Bronchial epithelial cell (primary cell): ENCODE measurements at regions not wholly inside any gene's neighbourhood (a gene's known extent, or its start where the extent isn't known, plus 50 kb on each side); places are given as distances from the start of the nearest gene placed in this dataset.

ENCODE experiments used
- DNase-seq: peaks from one replicate; pipeline ENCODE4 v3.0.0-alpha.2; 2010; ENCODE audit warnings: low read depth
- FAIRE-seq: peaks from 2 replicates; lab custom pipeline; 2011; peaks lifted over from hg19 to GRCh38; lab: Jason Lieb, UNC
- H3K27me3 ChIP-seq: 2 replicates; pipeline ENCODE4 v1.5.1; 2011; ENCODE audit warnings: low read length; ENCODE audit not compliant: control insufficient read depth, insufficient read depth
- H3K36me3 ChIP-seq: 2 replicates; pipeline ENCODE4 v1.5.1; 2011; ENCODE audit warnings: low read length; ENCODE audit not compliant: control insufficient read depth, insufficient read depth
- H3K4me3 ChIP-seq: 2 replicates; pipeline ENCODE4 v1.5.1; 2011; ENCODE audit warnings: mild to moderate bottlenecking, low read depth, low read length, control low read depth
- TF ChIP-seq, protein P1 (sequence below): IDR thresholded peaks from 2 replicates; pipeline ENCODE4 v1.5.1; 2011; ENCODE audit warnings: mild to moderate bottlenecking, moderate library complexity, low read length, control low read depth, inconsistent platforms; ENCODE audit not compliant: insufficient read depth, severe bottlenecking

DNA sequence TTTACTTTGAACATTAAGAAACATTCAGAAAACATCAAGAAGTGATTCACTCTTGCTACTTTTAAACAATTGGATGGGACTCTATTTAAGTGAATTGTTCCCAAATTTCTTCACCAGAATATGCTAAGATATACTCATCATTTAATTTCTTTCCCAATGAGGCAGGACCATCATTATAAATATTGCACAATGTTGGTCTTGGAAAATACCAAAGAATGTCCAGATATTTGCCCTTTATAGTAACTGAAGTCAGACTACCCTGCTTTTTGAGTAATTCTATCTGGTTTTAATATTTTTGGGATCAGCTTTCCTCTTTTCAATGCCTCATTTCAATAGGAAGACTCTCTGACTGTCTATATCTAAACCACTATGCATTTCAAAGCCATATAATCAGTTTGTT, 129.4 kb upstream of the TENM3 start:
- Histone ChIP-seq H3K4me3 (no peak overlapping the region), H3K36me3 (no peaks in the 10 kb centered on the region), H3K27me3 (no peaks in the 10 kb centered on the region)
- DNase-seq (no peak), FAIRE-seq (no peak)
- TF ChIP-seq, protein P1, sequence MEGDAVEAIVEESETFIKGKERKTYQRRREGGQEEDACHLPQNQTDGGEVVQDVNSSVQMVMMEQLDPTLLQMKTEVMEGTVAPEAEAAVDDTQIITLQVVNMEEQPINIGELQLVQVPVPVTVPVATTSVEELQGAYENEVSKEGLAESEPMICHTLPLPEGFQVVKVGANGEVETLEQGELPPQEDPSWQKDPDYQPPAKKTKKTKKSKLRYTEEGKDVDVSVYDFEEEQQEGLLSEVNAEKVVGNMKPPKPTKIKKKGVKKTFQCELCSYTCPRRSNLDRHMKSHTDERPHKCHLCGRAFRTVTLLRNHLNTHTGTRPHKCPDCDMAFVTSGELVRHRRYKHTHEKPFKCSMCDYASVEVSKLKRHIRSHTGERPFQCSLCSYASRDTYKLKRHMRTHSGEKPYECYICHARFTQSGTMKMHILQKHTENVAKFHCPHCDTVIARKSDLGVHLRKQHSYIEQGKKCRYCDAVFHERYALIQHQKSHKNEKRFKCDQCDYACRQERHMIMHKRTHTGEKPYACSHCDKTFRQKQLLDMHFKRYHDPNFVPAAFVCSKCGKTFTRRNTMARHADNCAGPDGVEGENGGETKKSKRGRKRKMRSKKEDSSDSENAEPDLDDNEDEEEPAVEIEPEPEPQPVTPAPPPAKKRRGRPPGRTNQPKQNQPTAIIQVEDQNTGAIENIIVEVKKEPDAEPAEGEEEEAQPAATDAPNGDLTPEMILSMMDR, result no peak

DNA sequence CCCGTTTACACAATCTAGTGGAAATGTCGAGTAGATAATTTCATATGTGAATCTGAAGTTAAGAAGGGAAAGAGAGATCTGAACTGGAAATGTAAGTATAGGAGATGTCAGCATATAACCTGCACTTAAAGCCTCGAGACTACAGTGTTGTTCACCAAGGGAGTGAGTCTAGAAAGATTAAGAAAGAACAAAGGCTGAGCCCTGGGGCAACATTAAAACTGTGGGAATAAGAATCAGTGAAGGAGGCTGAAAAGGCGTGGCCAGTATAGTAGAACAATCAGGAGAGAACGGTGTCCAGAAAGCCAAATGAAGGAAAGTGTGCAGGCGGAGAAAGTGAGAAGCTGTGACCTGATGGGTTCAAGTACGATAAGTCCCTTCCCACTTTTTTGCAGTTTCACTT, 118.8 kb upstream of the TENM3 start:
- DNase-seq, result no peak
- Histone ChIP-seq H3K36me3 (no peaks in the 10 kb centered on the region), H3K27me3 (no peaks in the 10 kb centered on the region), H3K4me3 (no peak overlapping the region)
- TF ChIP-seq, protein P1, result no peak
- FAIRE-seq, result no peak

DNA sequence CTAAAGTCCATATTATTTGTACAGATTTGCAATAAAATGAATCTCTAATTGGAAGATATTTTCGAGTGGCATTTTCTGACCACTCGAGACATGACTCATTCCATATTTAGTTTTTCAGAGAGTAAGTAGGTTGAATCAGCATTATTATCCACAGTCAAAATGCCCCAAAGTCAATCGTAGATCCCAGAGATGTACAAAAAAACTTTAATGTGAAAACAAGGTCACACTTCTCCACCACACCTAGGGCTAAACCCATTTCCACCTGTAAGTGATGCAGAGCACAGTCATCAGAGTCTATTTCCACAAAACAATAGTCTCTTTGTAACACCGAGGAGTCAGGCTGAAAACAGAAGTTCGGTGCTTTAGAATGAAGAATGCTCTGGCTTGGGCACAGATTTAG, 117.1 kb upstream of the TENM3 start:
- H3K36me3 ChIP-seq, result no peaks in the 10 kb centered on the region
- no peak overlapping the region for H3K4me3 ChIP-seq
- TF ChIP-seq, protein P1, result no peak
- no peaks in the 10 kb centered on the region for H3K27me3 ChIP-seq
- FAIRE-seq (no peak), DNase-seq (peak; percentile 23)

DNA sequence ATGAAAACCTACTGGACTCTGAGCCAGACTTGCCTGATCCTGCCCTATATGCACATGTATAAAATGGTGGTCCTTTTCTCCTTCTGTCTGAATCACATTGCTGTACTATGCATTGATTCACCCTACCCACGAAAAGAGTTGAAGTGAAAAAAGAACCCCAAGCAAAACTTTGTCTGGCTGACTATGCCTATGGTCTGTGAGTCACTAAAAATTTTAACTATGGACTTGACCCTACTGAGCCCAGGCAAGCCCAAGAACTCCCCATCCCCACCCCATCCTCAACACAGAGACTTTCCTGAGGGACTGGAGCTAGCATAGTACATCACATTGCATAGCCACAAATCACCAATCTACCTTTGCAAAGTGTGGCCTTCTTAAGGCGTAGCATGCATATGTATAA, 116.6 kb upstream of the TENM3 start:
- TF ChIP-seq, protein P1, result no peak
- Histone ChIP-seq H3K4me3 (no peak overlapping the region), H3K36me3 (no peaks in the 10 kb centered on the region), H3K27me3 (no peaks in the 10 kb centered on the region)
- DNase-seq, result peak; percentile 38
- no peak for FAIRE-seq

DNA sequence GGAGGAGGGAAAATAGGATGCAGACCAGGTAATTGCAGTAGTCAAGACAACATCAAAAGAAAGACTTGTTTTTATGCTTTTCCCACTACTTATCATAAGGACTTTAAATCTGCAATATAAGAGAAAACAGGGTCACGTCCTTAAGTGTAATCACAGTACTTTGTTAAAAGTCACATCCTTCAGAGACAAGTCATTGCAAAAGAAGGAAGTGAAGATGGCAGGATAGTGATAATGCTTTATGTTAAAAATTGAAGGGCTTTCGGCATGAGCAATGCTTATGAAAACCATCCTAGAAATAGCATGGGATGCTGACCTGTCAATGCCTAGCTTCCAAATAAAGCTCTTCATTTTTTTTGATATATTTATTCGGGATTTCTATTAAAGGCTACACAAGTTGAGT, 110.2 kb upstream of the TENM3 start:
- DNase-seq (no peak), FAIRE-seq (no peak)
- TF ChIP-seq, protein P1, result no peak
- no peaks in the 10 kb centered on the region for H3K36me3 ChIP-seq
- no peaks in the 10 kb centered on the region for H3K27me3 ChIP-seq
- H3K4me3 ChIP-seq, result no peak overlapping the region

DNA sequence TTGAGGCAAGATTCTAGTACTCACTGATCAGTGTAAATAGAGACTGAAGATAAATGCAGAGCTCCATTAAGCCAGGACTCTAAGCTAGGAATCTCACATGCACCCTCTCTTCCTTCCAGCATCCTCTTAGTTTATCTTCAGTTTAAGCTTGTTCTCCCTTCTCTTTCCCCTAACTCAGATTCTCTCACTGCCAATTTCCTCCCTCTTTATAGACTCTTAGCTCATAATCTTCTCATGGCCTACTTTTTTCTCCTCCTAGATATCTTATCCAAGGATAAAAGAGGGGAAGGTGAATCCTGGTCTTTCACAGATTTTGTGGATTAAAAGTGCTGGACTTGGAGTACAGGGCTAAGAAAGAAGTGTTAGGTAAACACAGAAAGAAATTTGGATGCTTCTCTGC, 108.9 kb upstream of the TENM3 start:
- no peaks in the 10 kb centered on the region for H3K27me3 ChIP-seq
- H3K36me3 ChIP-seq, result no peaks in the 10 kb centered on the region
- H3K4me3 ChIP-seq, result no peak overlapping the region
- FAIRE-seq (no peak), DNase-seq (no peak)
- TF ChIP-seq, protein P1, result no peak
